Erythroblast (primary cell): ENCODE measurements at regions not wholly inside any gene's neighbourhood (a gene's known extent, or its start where the extent isn't known, plus 50 kb on each side); places are given as distances from the start of the nearest gene placed in this dataset.

Experiments used
- DNase-seq, 2 experiments: peaks; one replicate each; lab custom pipeline; 2025; lab: John Stamatoyannopoulos, UW
- GATA1 ChIP-seq: IDR thresholded peaks from 2 replicates; pipeline ENCODE4 v1.6.1; 2011; ENCODE audit warnings: low read depth, mild to moderate bottlenecking, control low read depth, low read length, moderate library complexity
- POLR2A ChIP-seq: IDR thresholded peaks from 2 replicates; pipeline ENCODE4 v1.6.1; 2011; ENCODE audit warnings: mild to moderate bottlenecking, low read length

GRCh38 chr3:135907422-135908165 lies 57.9 kb upstream of the PPP2R3A start:
- DNase-seq: no peak
- no peak for TF ChIP-seq GATA1
- TF ChIP-seq POLR2A: no peak

GRCh38 chr3:135908225-135908624 lies 57.3 kb upstream of the PPP2R3A start:
- no peak for DNase-seq
- TF ChIP-seq GATA1 (no peak), POLR2A (no peak)

DNA sequence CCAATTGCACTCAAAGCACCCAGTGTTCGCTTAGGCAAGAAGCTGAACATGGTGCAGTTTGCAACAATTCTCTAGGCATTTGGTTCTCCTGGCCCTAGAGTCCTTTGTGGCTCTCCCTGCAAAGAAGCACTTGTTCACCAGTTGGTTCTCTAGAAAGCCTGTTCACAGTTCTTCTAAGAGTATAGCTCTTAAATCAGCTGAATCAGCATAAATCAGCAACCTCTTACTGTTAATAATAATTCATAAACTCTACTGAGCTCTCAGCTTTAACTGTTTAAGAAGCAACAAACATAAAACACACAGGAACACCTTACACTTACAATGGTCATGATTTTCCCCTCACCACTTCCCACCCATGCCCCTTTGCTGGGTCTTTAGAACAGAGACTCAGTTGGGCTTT lies 56.8 kb upstream of the PPP2R3A start:
- TF ChIP-seq POLR2A: no peak
- no peak for TF ChIP-seq GATA1
- no peak for DNase-seq

DNA sequence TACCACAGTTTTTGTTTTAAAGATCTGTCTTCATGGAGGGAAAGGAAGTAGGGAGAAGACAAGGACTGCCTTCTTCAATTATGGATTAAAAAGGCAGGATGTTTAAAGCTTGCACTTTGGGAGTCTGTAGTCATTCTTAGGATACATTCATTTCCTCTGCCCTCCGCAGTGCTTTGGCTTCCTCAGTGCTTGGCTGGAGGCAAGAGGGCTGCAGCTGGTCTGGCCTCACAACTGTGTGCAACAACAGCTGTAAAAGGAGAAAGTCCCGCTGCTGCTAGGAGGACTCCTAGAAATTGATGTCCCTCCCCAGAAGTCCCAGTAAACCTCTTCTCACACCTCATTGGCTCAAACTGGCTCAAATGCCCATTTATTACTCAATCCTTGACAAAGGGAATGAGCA lies 54.4 kb upstream of the PPP2R3A start:
- TF ChIP-seq GATA1 (no peak), POLR2A (no peak)

DNA sequence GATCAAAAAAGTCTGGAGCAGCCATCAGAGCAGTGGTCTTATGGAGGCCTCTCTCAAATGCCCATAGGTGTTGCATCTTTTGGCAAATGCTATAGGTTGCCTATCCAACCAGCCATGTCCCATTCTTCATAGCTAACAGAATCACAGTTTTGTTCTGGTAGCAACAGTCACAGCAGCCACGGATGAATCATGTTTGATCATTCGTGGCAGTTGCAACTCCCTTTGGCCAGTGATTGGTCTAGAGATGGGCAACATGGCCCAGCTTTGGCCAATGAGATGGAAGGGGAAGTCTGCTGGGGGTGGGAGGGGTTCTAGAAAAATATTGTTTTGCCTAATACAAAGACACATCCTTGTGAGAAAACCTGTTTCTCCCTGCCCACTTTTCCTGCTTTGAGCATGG lies 50.3 kb upstream of the PPP2R3A start:
- TF ChIP-seq POLR2A (no peak), GATA1 (no peak)
- no peak for DNase-seq

More for the DNA sequence above, 54.4 kb upstream of the PPP2R3A start:
- no peak for DNase-seq
